Mucosa of descending colon (tissue), 3 donors: ENCODE measurements at regions not wholly inside any gene's neighbourhood (a gene's known extent, or its start where the extent isn't known, plus 50 kb on each side); places are given as distances from the start of the nearest gene placed in this dataset.

Source experiments
- ATAC-seq: fragments of 200-7000 bp; cut with Tn5 transposase; one replicate; pipeline ENCODE4 v1.9.1; 2020; ENCODE audit warnings: mild to moderate bottlenecking, moderate library complexity
- DNase-seq, 3 donors: peaks; one replicate each; pipeline ENCODE4 v3.0.0-alpha.2; 2020
- H3K36me3 ChIP-seq: fragments of 200-600 bp; one replicate; pipeline ENCODE4 v1.8.0; 2021; ENCODE audit warnings: low read depth, mild to moderate bottlenecking
- H3K4me1 ChIP-seq: fragments of 200-600 bp; one replicate; pipeline ENCODE4 v1.8.0; 2021; ENCODE audit warnings: low read depth, mild to moderate bottlenecking
- H3K4me3 ChIP-seq: fragments of 200-600 bp; one replicate; pipeline ENCODE4 v1.8.0; 2021; ENCODE audit warnings: mild to moderate bottlenecking
- H3K9me3 ChIP-seq: fragments of 200-600 bp; one replicate; pipeline ENCODE4 v1.8.0; 2021; ENCODE audit warnings: mild to moderate bottlenecking
- CTCF ChIP-seq: fragments of 200-600 bp; IDR thresholded peaks from one replicate; pipeline ENCODE4 v1.8.0; 2022; ENCODE audit warnings: antibody characterized with exemption, mild to moderate bottlenecking
- intact Hi-C, 2 donors: fragments of 100-400 bp; cut with DNase I in 1 of 2; cut with micrococcal nuclease in 1 of 2; formaldehyde crosslinking; loops; one replicate each; pipeline versions ENCODE4 v1.11.0 to v1.11.1; 2022; cut with DNase I, micrococcal nuclease
- donor health status: DM: no; HTN: no; CAD: no; lungs with moderate emphysema.
- donor health status: DM: no; HTN: no; CAD: no.
- donor health status: DM: no; HTN: yes; CAD: no.

GRCh38 chr3:99188936-99189335 lies 287.4 kb upstream of the DCBLD2 start:
- H3K4me1 ChIP-seq = no peaks in the 10 kb centered on the region
- intact Hi-C loops = no loop called here
- ATAC-seq = no peak
- no peak for DNase-seq
- H3K4me3 ChIP-seq = no peak overlapping the region
- TF ChIP-seq CTCF = no peak
- no peaks in the 10 kb centered on the region for H3K9me3 ChIP-seq
- H3K36me3 ChIP-seq = no peaks in the 10 kb centered on the region

DNA sequence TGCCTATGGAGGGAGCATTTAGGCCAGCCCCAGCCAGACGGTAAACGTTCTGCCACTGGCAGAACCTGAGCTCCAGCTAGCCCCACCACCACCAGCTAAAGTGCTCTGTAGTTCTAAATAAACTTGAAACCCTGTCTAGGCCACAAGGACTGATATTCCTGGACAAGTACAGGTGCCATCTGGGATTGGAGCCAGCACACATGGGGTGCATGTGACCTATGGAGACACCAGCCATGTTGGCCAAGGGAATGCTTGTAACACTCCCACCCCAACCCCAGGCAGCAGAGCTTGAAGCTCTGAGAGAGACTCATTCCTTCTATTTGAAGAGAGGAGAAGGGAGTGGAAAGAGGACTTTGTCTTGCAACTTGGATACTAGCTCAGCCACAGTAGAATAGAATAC lies 284.5 kb upstream of the DCBLD2 start:
- no peak overlapping the region for H3K4me3 ChIP-seq
- ATAC-seq = no peak
- H3K9me3 ChIP-seq = no peaks in the 10 kb centered on the region
- DNase-seq = no peak
- H3K4me1 ChIP-seq = no peaks in the 10 kb centered on the region
- TF ChIP-seq CTCF = no peak
- no peaks in the 10 kb centered on the region for H3K36me3 ChIP-seq
- intact Hi-C loops = no loop called here

DNA sequence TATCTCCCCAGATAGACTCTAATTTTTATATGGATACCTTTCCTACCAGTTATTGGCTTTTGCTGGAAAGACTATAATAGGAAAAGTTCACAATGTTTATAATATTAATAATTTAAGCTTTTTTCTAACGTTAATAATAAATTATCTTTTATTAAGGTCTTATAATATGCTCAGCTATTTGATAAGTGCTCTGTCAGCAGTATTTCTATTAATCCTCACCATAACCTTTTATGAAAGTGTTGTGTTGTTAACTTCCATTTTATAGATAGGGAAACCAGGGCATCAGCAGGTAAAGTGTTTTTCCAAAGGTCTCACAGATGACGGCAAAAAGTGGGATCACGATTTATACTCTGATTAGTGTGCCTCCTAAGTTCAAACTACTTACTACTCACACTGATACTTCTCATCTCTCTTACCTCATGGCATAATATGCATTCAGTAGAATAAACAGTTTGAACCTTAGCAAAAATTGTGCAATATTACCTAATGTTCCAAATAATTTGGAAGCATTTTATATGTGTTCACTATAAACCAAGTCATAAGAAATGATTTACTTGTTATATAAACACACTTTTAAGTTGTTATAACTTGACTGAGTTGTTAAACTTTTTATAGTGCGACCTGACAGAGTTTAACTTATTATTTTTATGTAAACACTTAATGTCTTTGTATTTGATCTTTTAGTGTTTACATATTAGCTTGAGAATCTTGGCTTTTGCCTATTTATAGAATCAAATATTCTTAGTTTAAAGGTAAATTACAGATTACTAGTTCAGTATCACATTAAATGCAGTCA lies 274.9 kb upstream of the DCBLD2 start:
- no peaks in the 10 kb centered on the region for H3K36me3 ChIP-seq
- DNase-seq = no peak
- no peak overlapping the region for H3K4me3 ChIP-seq
- H3K9me3 ChIP-seq = no peaks in the 10 kb centered on the region
- no peak for ATAC-seq
- intact Hi-C loops = loop anchor here in 1 of 2 donors (10.0 kb wide), 1 partner anchor 152 kb away; no protein-coding TSS in a partner anchor
- no peaks in the 10 kb centered on the region for H3K4me1 ChIP-seq
- TF ChIP-seq CTCF = no peak

DNA sequence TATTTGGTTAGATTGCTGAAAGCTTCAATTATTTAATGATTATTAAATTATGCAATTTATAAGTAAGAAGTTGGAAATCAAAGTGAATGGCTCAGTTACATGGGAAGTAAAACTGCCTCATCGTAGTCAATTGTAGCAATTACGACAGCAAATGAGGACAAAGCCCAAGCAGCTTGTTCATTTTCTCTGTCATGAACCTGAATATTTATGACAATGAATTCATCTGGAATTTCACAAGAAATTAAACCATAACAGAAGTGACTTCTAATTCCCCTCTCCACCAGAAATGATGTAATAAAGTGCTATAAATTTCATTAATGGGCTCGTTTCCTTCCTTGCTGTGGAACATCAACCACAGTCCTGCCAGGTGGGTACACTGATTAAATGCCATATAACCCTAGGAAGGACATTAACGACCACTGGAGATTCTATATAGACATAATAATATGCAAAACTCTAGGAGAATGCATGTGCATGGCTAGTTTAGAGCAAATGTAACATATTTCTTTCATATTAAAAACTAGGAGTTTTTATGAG lies 273.8 kb upstream of the DCBLD2 start:
- Histone ChIP-seq H3K36me3 (no peaks in the 10 kb centered on the region), H3K4me3 (no peak overlapping the region), H3K9me3 (no peaks in the 10 kb centered on the region), H3K4me1 (no peaks in the 10 kb centered on the region)
- TF ChIP-seq CTCF = no peak
- intact Hi-C loops = loop anchor here in 1 of 2 donors (10.0 kb wide), 1 partner anchor 151 kb away; no protein-coding TSS in a partner anchor
- ATAC-seq (no peak), DNase-seq (no peak)

DNA sequence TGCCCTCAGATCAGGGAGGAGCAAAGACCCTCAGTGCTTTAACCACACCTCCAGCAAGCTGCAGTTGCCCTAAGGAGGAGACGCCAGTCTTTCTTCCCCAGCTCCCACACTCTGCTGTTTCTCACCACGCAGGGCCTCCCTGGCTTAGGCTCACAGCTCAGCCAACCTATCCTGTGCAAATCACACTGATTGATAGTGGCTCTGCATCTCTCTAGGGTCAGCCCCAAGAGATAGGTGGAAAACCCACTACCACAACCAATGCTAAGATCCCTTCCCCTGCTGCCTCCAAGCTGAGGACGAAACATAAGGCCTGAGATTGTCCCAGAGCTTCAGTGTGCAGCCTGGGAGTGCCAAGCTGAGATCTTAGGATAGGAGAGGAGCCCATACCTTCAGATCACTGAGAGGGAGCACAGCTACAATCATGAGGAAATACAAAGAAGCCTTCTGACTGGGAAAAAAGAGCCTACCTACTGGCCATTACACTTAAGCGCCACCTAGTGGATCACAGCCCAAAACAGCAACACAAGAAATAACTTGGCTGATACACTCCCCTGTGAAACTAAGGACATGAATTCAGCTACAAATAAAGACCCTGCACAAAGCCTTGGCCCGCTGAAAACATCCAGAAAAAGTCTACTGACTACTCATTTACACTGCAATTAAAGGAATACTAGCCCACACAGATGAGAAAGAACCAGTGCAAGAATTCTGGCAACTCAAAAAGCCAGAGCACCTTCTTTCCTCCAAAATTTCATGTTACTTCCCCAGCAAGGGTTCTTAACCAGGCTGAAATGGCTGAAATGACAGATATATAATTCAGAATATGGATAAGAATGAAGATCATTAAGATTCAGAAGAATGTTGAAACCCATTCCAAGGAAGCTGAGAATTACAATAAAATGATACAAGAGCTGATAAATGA lies 271.5 kb upstream of the DCBLD2 start:
- ATAC-seq (peak; percentile 75), DNase-seq (peak in 1 of 3 donors; percentile 77)
- TF ChIP-seq CTCF = peak; percentile 40
- H3K4me1 ChIP-seq = no peaks in the 10 kb centered on the region
- H3K4me3 ChIP-seq = no peak overlapping the region
- H3K36me3 ChIP-seq = no peaks in the 10 kb centered on the region
- H3K9me3 ChIP-seq = no peaks in the 10 kb centered on the region
- intact Hi-C loops = loop anchor here in 1 of 2 donors (10.0 kb wide), 1 partner anchor 148 kb away; no protein-coding TSS in a partner anchor
